ENCODE measurements at regions not wholly inside any gene's neighbourhood (a gene's known extent, or its start where the extent isn't known, plus 50 kb on each side); places are given as distances from the start of the nearest gene placed in this dataset.

GRCh38 chr4:189597341-189597740 is 343.3 kb upstream of the FRG1 start:
- TF ChIP-seq CTCF (IDR thresholded peaks at IDR 0.05; ENCODE audit: low read length) (no peak), EZH2 (optimal IDR thresholded peaks at IDR 0.05; ENCODE audit: low read depth, low read length) (no peak)
